Astrocyte (in vitro differentiated cells and primary cell): ENCODE measurements at regions not wholly inside any gene's neighbourhood (a gene's known extent, or its start where the extent isn't known, plus 50 kb on each side); places are given as distances from the start of the nearest gene placed in this dataset.

Experiments used
- DNase-seq: peaks from one replicate; pipeline ENCODE4 v3.0.0-alpha.2; 2010; ENCODE audit warnings: low read depth
- FAIRE-seq: peaks from 2 replicates; lab custom pipeline; 2011; peaks lifted over from hg19 to GRCh38; lab: Jason Lieb, UNC
- H2AFZ ChIP-seq: 2 replicates; pipeline ENCODE4 v1.6.0; 2012; ENCODE audit warnings: low read depth, low read length, inconsistent platforms
- H3K27ac ChIP-seq: 2 replicates; pipeline ENCODE4 v1.5.1; 2011; ENCODE audit warnings: low read depth, low read length, inconsistent platforms
- H3K27me3 ChIP-seq: 2 replicates; pipeline ENCODE4 v1.6.0; 2011; ENCODE audit warnings: low read length, inconsistent platforms; ENCODE audit not compliant: insufficient read depth
- H3K36me3 ChIP-seq: 2 replicates; pipeline ENCODE4 v1.5.1; 2011; ENCODE audit warnings: low read length, inconsistent platforms; ENCODE audit not compliant: insufficient read depth
- H3K4me1 ChIP-seq: 2 replicates; pipeline ENCODE4 v1.5.1; 2011; ENCODE audit warnings: low read length, inconsistent platforms; ENCODE audit not compliant: insufficient read depth
- H3K4me2 ChIP-seq: 2 replicates; pipeline ENCODE4 v1.6.0; 2012; ENCODE audit warnings: low read length, inconsistent platforms
- H3K4me3 ChIP-seq: 2 replicates; pipeline ENCODE4 v1.5.1; 2011; ENCODE audit warnings: low read depth, mild to moderate bottlenecking, low read length, inconsistent platforms; ENCODE audit not compliant: insufficient read depth
- H3K79me2 ChIP-seq: 2 replicates; pipeline ENCODE4 v1.6.0; 2012; ENCODE audit warnings: mild to moderate bottlenecking, low read length, inconsistent platforms; ENCODE audit not compliant: insufficient read depth
- H3K9ac ChIP-seq: 2 replicates; pipeline ENCODE4 v1.6.0; 2012; ENCODE audit warnings: mild to moderate bottlenecking, low read length, inconsistent platforms
- H3K9me3 ChIP-seq: 2 replicates; pipeline ENCODE4 v1.5.1; 2012; ENCODE audit warnings: low read depth, mild to moderate bottlenecking, low read length, inconsistent platforms; ENCODE audit not compliant: insufficient read depth
- H4K20me1 ChIP-seq: 2 replicates; pipeline ENCODE4 v1.6.0; 2012; ENCODE audit warnings: low read length, inconsistent platforms; ENCODE audit not compliant: insufficient read depth
- H3K27ac Mint-ChIP-seq: one replicate; pipeline ENCODE4 v1.8.0; 2021; ENCODE audit warnings: mild to moderate bottlenecking, mixed read lengths; ENCODE audit not compliant: unreplicated experiment
- H3K27me3 Mint-ChIP-seq: one replicate; pipeline ENCODE4 v1.8.0; 2021; ENCODE audit warnings: low read depth, mixed read lengths; ENCODE audit not compliant: unreplicated experiment
- H3K36me3 Mint-ChIP-seq: one replicate; pipeline ENCODE4 v1.8.0; 2021; ENCODE audit warnings: low read depth, mixed read lengths; ENCODE audit not compliant: unreplicated experiment
- H3K4me1 Mint-ChIP-seq: one replicate; pipeline ENCODE4 v1.8.0; 2021; ENCODE audit warnings: low read depth, mixed read lengths; ENCODE audit not compliant: unreplicated experiment
- H3K4me3 Mint-ChIP-seq: one replicate; pipeline ENCODE4 v1.8.0; 2021; ENCODE audit warnings: mild to moderate bottlenecking, moderate library complexity, mixed read lengths; ENCODE audit not compliant: unreplicated experiment
- H3K9me3 Mint-ChIP-seq: one replicate; pipeline ENCODE4 v1.8.0; 2021; ENCODE audit warnings: mild to moderate bottlenecking, mixed read lengths; ENCODE audit not compliant: unreplicated experiment
- CTCF ChIP-seq: IDR thresholded peaks from 2 replicates; pipeline ENCODE4 v1.5.1; 2011; ENCODE audit warnings: low read depth, mild to moderate bottlenecking, inconsistent platforms, low read length, moderate library complexity; ENCODE audit not compliant: insufficient read depth
- EZH2 ChIP-seq: IDR thresholded peaks from 2 replicates; pipeline ENCODE4 v1.6.1; 2012; ENCODE audit warnings: mild to moderate bottlenecking, low read length, inconsistent platforms; ENCODE audit not compliant: insufficient read depth

DNA sequence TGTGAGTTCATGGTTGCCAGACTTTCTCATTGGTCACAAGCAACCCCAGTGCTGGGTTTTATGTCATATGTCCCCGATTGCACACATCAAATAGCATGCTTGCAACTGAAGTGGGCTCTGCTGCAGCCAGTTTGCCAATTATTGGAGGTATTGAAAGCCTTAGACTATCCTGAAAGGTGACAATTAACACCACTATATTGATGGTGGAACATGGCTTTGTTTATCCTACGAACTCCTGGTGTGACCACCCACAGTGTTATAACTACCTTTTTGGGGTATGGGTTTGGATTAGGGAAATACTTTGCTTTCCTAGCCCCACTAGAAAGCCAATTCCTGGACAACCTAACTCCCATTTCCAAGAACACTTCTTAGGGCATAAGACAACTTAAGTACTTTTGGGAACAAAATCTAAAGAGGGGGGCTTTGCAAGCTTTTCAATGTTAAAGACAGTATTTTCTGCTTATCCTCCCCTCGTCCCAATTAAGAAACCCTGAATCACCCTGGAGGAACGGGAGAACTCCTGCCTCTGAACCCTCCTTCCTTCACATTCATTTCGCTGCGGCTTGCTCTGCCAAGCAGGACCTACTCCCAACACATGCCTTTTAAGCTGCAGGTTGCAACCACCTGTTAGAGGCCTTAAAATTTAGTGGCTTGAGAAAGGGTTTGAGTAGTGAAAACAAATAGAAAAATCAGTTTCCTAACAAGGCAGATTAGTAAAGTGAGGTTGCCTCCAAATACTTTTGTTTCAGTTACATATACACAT is 80.3 kb upstream of the RBM19 start:
- H3K36me3 ChIP-seq, result no peaks in the 10 kb centered on the region
- no peak overlapping the region for H2AFZ ChIP-seq
- H3K4me1 Mint-ChIP-seq, result no peaks in the 10 kb centered on the region
- DNase-seq (no peak), FAIRE-seq (no peak)
- no peak overlapping the region for H3K4me3 ChIP-seq
- H3K4me2 ChIP-seq, result no peak overlapping the region
- TF ChIP-seq CTCF (no peak), EZH2 (no peak)
- peaks cover 1% of the 10 kb centered on the region for H3K9me3 Mint-ChIP-seq
- peaks cover 37% of the 10 kb centered on the region for H3K27me3 Mint-ChIP-seq
- no peaks in the 10 kb centered on the region for H3K4me1 ChIP-seq
- H3K27ac ChIP-seq, result no peak overlapping the region
- no peak overlapping the region for H3K4me3 Mint-ChIP-seq
- H3K27me3 ChIP-seq, result no peaks in the 10 kb centered on the region
- H3K79me2 ChIP-seq, result no peaks in the 10 kb centered on the region
- no peak overlapping the region for H3K27ac Mint-ChIP-seq
- peaks cover 4% of the 10 kb centered on the region for H3K9me3 ChIP-seq
- H3K9ac ChIP-seq, result no peak overlapping the region
- H3K36me3 Mint-ChIP-seq, result no peaks in the 10 kb centered on the region
- H4K20me1 ChIP-seq, result no peaks in the 10 kb centered on the region

DNA sequence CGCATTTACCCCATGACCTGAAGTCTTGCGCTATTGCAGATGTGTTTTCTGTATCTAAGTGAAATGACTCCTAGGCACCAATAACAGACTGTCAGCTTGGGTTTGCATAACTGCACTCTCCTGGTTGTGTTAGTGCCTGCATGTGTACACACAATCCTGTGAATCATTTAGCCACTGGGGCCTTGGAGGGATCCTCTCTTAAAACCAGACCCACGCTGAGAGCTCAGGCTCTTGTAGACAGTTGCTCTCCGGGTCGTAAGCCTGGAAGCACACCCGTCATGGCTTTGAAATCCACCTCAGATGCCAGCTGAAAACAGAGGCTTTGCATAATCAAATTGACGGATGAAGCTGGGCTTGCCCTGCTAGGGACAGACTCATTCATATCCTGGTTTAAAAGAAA is 79.2 kb upstream of the RBM19 start:
- Histone ChIP-seq H3K9ac (no peak overlapping the region), H3K9me3 (no peaks in the 10 kb centered on the region), H3K79me2 (no peaks in the 10 kb centered on the region), H2AFZ (no peak overlapping the region), H3K4me2 (no peak overlapping the region), H3K27ac (no peak overlapping the region), H3K27me3 (no peaks in the 10 kb centered on the region), H3K4me1 (no peaks in the 10 kb centered on the region), H3K36me3 (no peaks in the 10 kb centered on the region), H3K4me3 (no peak overlapping the region), H4K20me1 (no peaks in the 10 kb centered on the region)
- H3K4me1 Mint-ChIP-seq, result no peaks in the 10 kb centered on the region
- H3K9me3 Mint-ChIP-seq, result peaks cover 1% of the 10 kb centered on the region
- DNase-seq (no peak), FAIRE-seq (no peak)
- no peaks in the 10 kb centered on the region for H3K36me3 Mint-ChIP-seq
- H3K27me3 Mint-ChIP-seq, result peaks cover 46% of the 10 kb centered on the region
- no peak for TF ChIP-seq EZH2
- TF ChIP-seq CTCF, result no peak
- no peak overlapping the region for H3K4me3 Mint-ChIP-seq
- no peak overlapping the region for H3K27ac Mint-ChIP-seq

GRCh38 chr12:114041590-114041989 is 75.5 kb upstream of the RBM19 start:
- no peak for DNase-seq
- Mint-ChIP-seq H3K4me3 (no peak overlapping the region), H3K36me3 (no peaks in the 10 kb centered on the region), H3K4me1 (no peaks in the 10 kb centered on the region), H3K27me3 (peaks cover 47% of the 10 kb centered on the region), H3K27ac (no peak overlapping the region), H3K9me3 (peaks cover 1% of the 10 kb centered on the region)
- Histone ChIP-seq H3K27me3 (no peaks in the 10 kb centered on the region), H3K4me2 (no peak overlapping the region), H3K4me3 (no peak overlapping the region), H3K79me2 (no peaks in the 10 kb centered on the region), H3K9me3 (no peaks in the 10 kb centered on the region), H3K27ac (no peak overlapping the region), H3K9ac (no peak overlapping the region), H4K20me1 (no peaks in the 10 kb centered on the region), H2AFZ (no peak overlapping the region), H3K4me1 (no peaks in the 10 kb centered on the region), H3K36me3 (no peaks in the 10 kb centered on the region)
- FAIRE-seq, result no peak
- TF ChIP-seq CTCF (no peak), EZH2 (no peak)
